GM12864 (cell line): ENCODE measurements at regions not wholly inside any gene's neighbourhood (a gene's known extent, or its start where the extent isn't known, plus 50 kb on each side); places are given as distances from the start of the nearest gene placed in this dataset.

Experiments used
- DNase-seq: peaks from one replicate; pipeline ENCODE4 v3.0.0-alpha.2; 2011; ENCODE audit warnings: low read depth
- H3K4me3 ChIP-seq: 2 replicates; pipeline ENCODE4 v1.5.1; 2011; ENCODE audit warnings: mild to moderate bottlenecking, low read depth, low read length, control low read depth
- CTCF ChIP-seq: IDR thresholded peaks from 2 replicates; pipeline ENCODE4 v1.5.1; 2011; ENCODE audit warnings: low read depth, mild to moderate bottlenecking, moderate library complexity, low read length, control low read depth, inconsistent platforms; ENCODE audit errors: missing control alignments

GRCh38 chr20:22429175-22430153 lies 154.9 kb downstream of the FOXA2 start:
- DNase-seq = no peak
- H3K4me3 ChIP-seq = no peak overlapping the region
- TF ChIP-seq CTCF = no peak

DNA sequence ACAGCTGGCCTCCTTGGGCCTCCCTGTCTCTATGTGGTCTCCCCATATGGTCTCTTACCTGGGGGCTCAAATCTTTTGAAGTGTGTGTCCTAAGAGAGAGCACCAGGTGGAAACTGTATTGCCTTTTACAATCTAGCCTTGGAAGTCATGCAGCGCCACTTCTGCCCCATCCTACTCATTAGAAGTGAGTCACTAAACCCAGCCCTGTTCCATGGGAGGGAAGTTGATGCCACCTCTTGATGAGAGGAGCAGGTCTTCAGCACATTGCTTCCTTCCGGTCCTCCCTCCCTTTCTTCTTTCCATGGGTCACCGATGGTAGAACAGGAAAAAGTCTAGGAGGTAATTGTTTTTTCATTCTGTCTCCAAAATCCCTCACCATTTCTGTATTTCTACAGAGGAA lies 156.3 kb downstream of the FOXA2 start:
- DNase-seq = no peak
- no peak for TF ChIP-seq CTCF
- no peak overlapping the region for H3K4me3 ChIP-seq

DNA sequence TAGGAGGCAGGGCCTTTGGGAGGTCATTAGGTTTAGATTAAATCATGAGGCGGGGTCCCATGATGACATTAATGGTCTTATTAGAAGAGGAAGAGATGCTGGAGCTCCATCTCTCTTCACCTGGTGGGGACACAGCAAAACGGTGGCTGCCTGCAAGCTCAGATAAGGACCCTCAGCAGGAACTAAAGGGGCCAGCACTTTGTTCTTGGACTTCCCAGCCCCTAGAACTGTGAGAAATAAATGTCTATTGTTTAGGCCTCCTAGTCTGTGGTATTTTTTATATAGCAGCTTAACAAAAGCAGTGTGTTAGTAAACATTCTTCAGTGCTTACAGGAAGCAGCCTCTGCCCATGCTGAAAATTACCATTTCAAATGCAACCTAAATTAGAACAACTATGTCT lies 157.6 kb downstream of the FOXA2 start:
- no peak for TF ChIP-seq CTCF
- no peak for DNase-seq
- H3K4me3 ChIP-seq = no peak overlapping the region

DNA sequence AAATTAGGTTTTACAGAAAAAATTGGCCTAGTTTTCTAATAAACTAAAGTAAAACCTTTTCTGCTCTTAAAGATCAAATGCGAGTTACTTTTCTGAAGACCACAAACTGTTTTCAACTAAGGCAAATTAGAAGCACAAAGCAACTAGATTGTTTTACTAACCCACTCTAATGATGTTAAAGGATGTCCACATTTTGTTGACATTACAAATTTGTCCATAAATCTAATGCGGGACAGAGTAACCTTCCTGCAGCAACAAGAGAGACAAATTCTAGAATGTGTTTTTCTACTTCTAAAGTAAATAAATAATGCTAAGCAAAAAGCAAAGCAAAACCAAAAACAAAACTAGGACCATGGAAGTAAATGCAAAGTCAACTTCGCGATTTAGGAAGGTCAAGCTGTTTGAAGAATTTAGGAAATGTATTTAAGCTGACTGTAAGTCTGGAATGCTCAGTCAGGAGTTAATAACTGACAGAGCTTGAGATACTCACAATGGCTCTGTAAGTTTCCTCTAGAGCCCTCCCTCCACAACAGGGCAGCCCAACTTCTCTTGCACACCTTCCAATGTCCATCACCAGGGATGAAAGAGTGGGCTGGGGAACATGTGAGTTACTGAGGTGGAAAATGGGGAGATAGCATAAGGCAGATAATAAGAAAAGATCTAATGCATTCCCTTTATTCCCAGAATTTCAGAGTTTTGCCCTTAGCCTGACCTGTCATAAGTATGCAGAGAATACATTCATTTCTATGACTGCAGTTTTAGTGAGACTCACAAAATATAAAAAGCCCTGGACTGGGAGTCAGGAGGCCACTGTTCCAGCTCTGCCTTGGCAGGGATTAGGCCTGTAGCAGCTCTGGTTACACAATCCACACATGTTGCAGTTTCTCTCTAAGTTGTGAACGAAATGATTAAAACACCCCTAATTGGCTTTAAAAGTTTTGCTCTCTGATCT lies 158.8 kb downstream of the FOXA2 start:
- no peak overlapping the region for H3K4me3 ChIP-seq
- TF ChIP-seq CTCF = no peak
- no peak for DNase-seq

DNA sequence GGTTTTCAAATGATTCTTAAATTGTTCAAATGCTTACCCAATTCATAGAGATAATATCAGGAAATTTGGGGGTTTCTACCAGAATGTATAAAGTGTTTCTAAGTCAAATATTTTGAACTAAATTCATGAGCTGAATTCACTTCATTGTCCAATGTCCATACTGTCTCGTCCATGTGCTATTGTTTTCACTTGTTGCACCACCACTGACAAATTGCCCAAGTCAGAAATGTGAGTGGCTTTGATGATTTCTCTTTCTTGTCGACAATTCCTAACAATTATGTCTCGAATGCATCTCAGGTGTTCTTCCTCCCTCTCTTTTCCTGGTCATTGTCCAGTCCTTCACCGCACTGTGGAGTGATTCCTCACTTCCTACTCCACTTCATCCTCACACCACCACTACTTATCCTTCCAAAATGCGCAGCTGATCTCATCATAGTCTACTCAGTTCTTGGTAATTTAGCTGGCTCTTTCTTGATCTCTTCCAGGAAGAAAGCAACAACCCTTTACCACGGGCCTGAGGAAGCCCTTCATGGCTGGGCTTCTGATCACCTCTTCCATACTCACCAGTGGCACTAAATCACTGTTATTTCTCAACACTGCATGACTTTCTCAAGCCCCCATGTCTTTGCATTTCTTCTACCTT lies 161.1 kb downstream of the FOXA2 start:
- TF ChIP-seq CTCF = no peak
- no peak overlapping the region for H3K4me3 ChIP-seq
- DNase-seq = no peak

DNA sequence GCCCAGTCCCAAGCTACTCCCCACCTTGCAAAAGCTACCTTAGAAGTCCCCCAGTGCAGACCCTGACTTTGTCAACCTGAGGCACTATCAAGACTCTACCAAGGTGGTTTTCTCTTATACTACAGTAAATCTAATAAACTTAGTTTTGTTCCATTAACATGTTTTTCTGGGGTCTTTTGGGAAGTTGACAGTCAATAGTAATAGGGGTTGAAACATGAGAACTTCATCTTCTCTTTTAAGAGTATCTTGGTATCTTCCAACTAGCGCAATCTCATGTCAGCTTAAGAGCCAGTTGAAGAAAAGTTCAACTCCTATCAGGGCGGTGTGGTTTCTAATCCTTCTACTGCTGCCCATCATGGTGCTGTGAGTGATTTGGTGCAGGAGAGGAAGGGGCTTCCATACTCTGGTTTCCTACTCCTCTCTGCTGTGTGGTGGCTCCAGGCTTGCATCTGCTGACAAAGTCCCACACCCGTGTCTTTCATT lies 164.2 kb downstream of the FOXA2 start:
- H3K4me3 ChIP-seq = no peak overlapping the region
- no peak for DNase-seq
- TF ChIP-seq CTCF = no peak
